ENCODE measurements at regions not wholly inside any gene's neighbourhood (a gene's known extent, or its start where the extent isn't known, plus 50 kb on each side); places are given as distances from the start of the nearest gene placed in this dataset.
"Not testable (repeated sequence)": the region's sequence is repeated elsewhere in the genome, so short reads cannot be mapped to it uniquely, and the experiment has no call there.

GRCh38 chr5:14996997-14997396, 125.4 kb upstream of the ANKH start:
- Histone ChIP-seq H3F3A (ENCODE audit: low read length, unreplicated experiment) (no peaks in the 10 kb centered on the region), H3K9me2 (replicated peaks; ENCODE audit: low read length) (no peaks in the 10 kb centered on the region), H3K4me2 (ENCODE audit: low read length) (no peak overlapping the region), H3K4me1 (ENCODE audit: insufficient read depth, low read length) (no peaks in the 10 kb centered on the region), H3K79me2 (ENCODE audit: low read length) (no peaks in the 10 kb centered on the region), H3K4me3 (ENCODE audit: low read length) (no peak overlapping the region), H3K9ac (ENCODE audit: low read length) (no peak overlapping the region), H2AFZ (ENCODE audit: low read length) (no peak overlapping the region), H4K20me1 (ENCODE audit: low read length) (no peaks in the 10 kb centered on the region), H3K36me3 (ENCODE audit: low read depth, low read length) (no peaks in the 10 kb centered on the region), H3K9me3 (ENCODE audit: low read length) (0 out of 2 replicates have a peak, but pooled peaks cover 3% of the 10 kb centered on the region), H3K27me3 (ENCODE audit: low read length) (peaks cover 25% of the 10 kb centered on the region; the same call in 1 of the 2 replicates), H3K27ac (ENCODE audit: low read length) (no peak overlapping the region)
- intact Hi-C loops (cut with micrococcal nuclease) = no loop called here
- no peak for DNase-seq
- TF ChIP-seq EZH2 (IDR thresholded peaks at IDR 0.05; ENCODE audit: low read length, unreplicated experiment) (no peak), CTCF (conservative IDR thresholded peaks at IDR 0.05; ENCODE audit: low read depth, low read length) (no peak), EZH2phosphoT487 (IDR thresholded peaks at IDR 0.05; ENCODE audit: borderline replicate concordance, low read length) (no peak)
- ATAC-seq = no peak
- ChIA-PET CTCF (no interaction called here), POLR2A (ENCODE audit: unreplicated experiment) (no interaction called here)
- no TSS peak for BruUV-seq (replicated peaks)

- no peak for TF ChIP-seq EZH2phosphoT487 (IDR thresholded peaks at IDR 0.05; ENCODE audit: borderline replicate concordance, low read length)
- no peak for TF ChIP-seq CTCF (conservative IDR thresholded peaks at IDR 0.05; ENCODE audit: low read depth, low read length)
- TF ChIP-seq EZH2 (IDR thresholded peaks at IDR 0.05; ENCODE audit: low read length, unreplicated experiment) = no peak
- DNase-seq = no peak
- POLR2A ChIA-PET (ENCODE audit: unreplicated experiment) = no interaction called here
These were observed 123.7 kb upstream of the ANKH start for GRCh38 chr5:14995229-14995628.

GRCh38 chr5:14993459-14994133, 122.0 kb upstream of the ANKH start:
- H3K27me3 ChIP-seq (ENCODE audit: low read length) = peaks cover 18% of the 10 kb centered on the region; the same call in 1 of the 2 replicates
- BruUV-seq (replicated peaks); H3K9ac ChIP-seq (ENCODE audit: low read length); H3K4me1 ChIP-seq (ENCODE audit: insufficient read depth, low read length); DNase-seq; intact Hi-C loops (cut with micrococcal nuclease); H3F3A ChIP-seq (ENCODE audit: low read length, unreplicated experiment); H3K4me2 ChIP-seq (ENCODE audit: low read length); H3K79me2 ChIP-seq (ENCODE audit: low read length); ATAC-seq; H2AFZ ChIP-seq (ENCODE audit: low read length); H3K9me2 ChIP-seq (replicated peaks; ENCODE audit: low read length); H3K9me3 ChIP-seq (ENCODE audit: low read length); H3K4me3 ChIP-seq (ENCODE audit: low read length); CTCF ChIA-PET; H4K20me1 ChIP-seq (ENCODE audit: low read length); POLR2A ChIA-PET (ENCODE audit: unreplicated experiment); H3K36me3 ChIP-seq (ENCODE audit: low read depth, low read length); H3K27ac ChIP-seq (ENCODE audit: low read length): not testable (repeated sequence)

More at GRCh38 chr5:14995229-14995628, 123.7 kb upstream of the ANKH start:
- H3K9ac ChIP-seq (ENCODE audit: low read length) = no peak overlapping the region
- H3K36me3 ChIP-seq (ENCODE audit: low read depth, low read length) = no peaks in the 10 kb centered on the region
- no peaks in the 10 kb centered on the region for H3K9me2 ChIP-seq (replicated peaks; ENCODE audit: low read length)
- H2AFZ ChIP-seq (ENCODE audit: low read length) = no peak overlapping the region
- intact Hi-C loops (cut with micrococcal nuclease) = no loop called here
- no peaks in the 10 kb centered on the region for H3K4me1 ChIP-seq (ENCODE audit: insufficient read depth, low read length)
- no peaks in the 10 kb centered on the region for H3F3A ChIP-seq (ENCODE audit: low read length, unreplicated experiment)
- no peaks in the 10 kb centered on the region for H3K79me2 ChIP-seq (ENCODE audit: low read length)
- H3K27me3 ChIP-seq (ENCODE audit: low read length) = peaks cover 22% of the 10 kb centered on the region; the same call in 1 of the 2 replicates
- H4K20me1 ChIP-seq (ENCODE audit: low read length) = no peaks in the 10 kb centered on the region
- 0 out of 2 replicates have a peak, but pooled peaks cover 3% of the 10 kb centered on the region for H3K9me3 ChIP-seq (ENCODE audit: low read length)
- no peak overlapping the region for H3K27ac ChIP-seq (ENCODE audit: low read length)
- BruUV-seq (replicated peaks) = no TSS peak
- H3K4me2 ChIP-seq (ENCODE audit: low read length) = no peak overlapping the region
- CTCF ChIA-PET = no interaction called here
- no peak for ATAC-seq
- no peak overlapping the region for H3K4me3 ChIP-seq (ENCODE audit: low read length)

GRCh38 chr5:14992751-14993458, 121.3 kb upstream of the ANKH start:
- H3F3A ChIP-seq (ENCODE audit: low read length, unreplicated experiment); H3K9ac ChIP-seq (ENCODE audit: low read length); CTCF ChIA-PET; H3K9me3 ChIP-seq (ENCODE audit: low read length); ATAC-seq; H3K4me2 ChIP-seq (ENCODE audit: low read length); DNase-seq; POLR2A ChIA-PET (ENCODE audit: unreplicated experiment); H3K27ac ChIP-seq (ENCODE audit: low read length); H3K9me2 ChIP-seq (replicated peaks; ENCODE audit: low read length); H3K4me1 ChIP-seq (ENCODE audit: insufficient read depth, low read length); H2AFZ ChIP-seq (ENCODE audit: low read length); H3K36me3 ChIP-seq (ENCODE audit: low read depth, low read length); H3K79me2 ChIP-seq (ENCODE audit: low read length); H3K4me3 ChIP-seq (ENCODE audit: low read length); intact Hi-C loops (cut with micrococcal nuclease); BruUV-seq (replicated peaks); H4K20me1 ChIP-seq (ENCODE audit: low read length): not testable (repeated sequence)
- H3K27me3 ChIP-seq (ENCODE audit: low read length) = peaks cover 11% of the 10 kb centered on the region; the same call in 1 of the 2 replicates

Data from PC-3 (cell line).